ENCODE measurements at regions not wholly inside any gene's neighbourhood (a gene's known extent, or its start where the extent isn't known, plus 50 kb on each side); places are given as distances from the start of the nearest gene placed in this dataset.

GRCh38 chr9:82675605-82676004 lies 387.3 kb downstream of the RASEF start:
- TF ChIP-seq YY1 (IDR thresholded peaks at IDR 0.05; ENCODE audit: insufficient read depth, insufficient read length) (no peak), ZNF274 (IDR thresholded peaks at IDR 0.05; ENCODE audit: low read depth, low read length) (no peak), SUZ12 (IDR thresholded peaks at IDR 0.05; ENCODE audit: extremely low read depth, insufficient read depth, insufficient read length) (no peak)
